ENCODE measurements at regions not wholly inside any gene's neighbourhood (a gene's known extent, or its start where the extent isn't known, plus 50 kb on each side); places are given as distances from the start of the nearest gene placed in this dataset.

DNA sequence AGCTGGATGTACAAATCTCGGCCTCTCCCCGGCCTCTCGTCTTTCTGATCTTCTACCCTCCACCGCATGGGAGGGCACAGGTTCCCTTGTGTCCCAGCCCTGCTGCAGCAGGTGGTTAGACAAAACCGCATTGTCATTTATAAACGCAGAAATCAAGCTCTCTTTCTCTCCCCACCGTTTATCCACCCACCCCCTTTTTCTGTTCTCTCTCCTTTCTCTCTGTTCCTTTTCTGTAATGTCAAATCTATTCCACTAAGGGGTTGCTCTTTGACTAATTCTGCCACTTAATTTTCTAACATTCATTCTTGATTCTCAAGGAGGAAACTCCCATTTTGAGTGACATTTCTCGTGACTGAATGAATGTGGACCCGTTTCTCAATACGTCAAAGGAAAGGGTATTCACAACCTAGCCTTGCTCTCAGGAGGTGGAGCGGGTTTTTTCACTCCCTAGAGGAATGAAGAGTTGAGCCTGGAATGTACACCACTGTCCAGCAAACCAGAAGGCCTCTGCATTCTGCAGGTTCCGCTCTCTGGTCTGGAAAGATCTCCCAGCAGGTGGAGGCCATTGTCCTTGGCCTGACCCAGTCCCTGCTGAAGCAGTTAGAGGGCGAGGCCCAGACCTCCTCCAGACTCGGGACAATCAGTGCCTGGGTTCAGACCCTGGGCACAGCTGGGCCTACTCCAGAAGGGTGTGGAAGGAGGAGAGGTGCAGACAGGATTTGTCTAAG, 70.9 kb upstream of the ENPP6 start (continued):
- TF ChIP-seq, protein P1, sequence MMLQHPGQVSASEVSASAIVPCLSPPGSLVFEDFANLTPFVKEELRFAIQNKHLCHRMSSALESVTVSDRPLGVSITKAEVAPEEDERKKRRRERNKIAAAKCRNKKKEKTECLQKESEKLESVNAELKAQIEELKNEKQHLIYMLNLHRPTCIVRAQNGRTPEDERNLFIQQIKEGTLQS (IDR thresholded peaks at IDR 0.05; ENCODE audit: borderline replicate concordance, extremely low read depth, low read depth, low read length): no peak
- TF ChIP-seq BMI1 (IDR thresholded peaks at IDR 0.05; ENCODE audit: borderline replicate concordance): peak; percentile 61; the same call in 1 of the 2 replicates
- TF ChIP-seq KDM1A (IDR thresholded peaks at IDR 0.05; ENCODE audit: borderline replicate concordance): no peak
- peak; percentile 91 for TF ChIP-seq CBFB (IDR thresholded peaks at IDR 0.05; ENCODE audit: low read depth)
- no peak for TF ChIP-seq LARP7 (IDR thresholded peaks at IDR 0.05)
- TF ChIP-seq RCOR1 (conservative IDR thresholded peaks at IDR 0.05; ENCODE audit: low read depth, low read length): 0 out of 2 replicates have a peak, but pooled peaks have one; percentile 74
- peak; percentile 89 for TF ChIP-seq JUNB (IDR thresholded peaks at IDR 0.05)
- TF ChIP-seq, protein P2, sequence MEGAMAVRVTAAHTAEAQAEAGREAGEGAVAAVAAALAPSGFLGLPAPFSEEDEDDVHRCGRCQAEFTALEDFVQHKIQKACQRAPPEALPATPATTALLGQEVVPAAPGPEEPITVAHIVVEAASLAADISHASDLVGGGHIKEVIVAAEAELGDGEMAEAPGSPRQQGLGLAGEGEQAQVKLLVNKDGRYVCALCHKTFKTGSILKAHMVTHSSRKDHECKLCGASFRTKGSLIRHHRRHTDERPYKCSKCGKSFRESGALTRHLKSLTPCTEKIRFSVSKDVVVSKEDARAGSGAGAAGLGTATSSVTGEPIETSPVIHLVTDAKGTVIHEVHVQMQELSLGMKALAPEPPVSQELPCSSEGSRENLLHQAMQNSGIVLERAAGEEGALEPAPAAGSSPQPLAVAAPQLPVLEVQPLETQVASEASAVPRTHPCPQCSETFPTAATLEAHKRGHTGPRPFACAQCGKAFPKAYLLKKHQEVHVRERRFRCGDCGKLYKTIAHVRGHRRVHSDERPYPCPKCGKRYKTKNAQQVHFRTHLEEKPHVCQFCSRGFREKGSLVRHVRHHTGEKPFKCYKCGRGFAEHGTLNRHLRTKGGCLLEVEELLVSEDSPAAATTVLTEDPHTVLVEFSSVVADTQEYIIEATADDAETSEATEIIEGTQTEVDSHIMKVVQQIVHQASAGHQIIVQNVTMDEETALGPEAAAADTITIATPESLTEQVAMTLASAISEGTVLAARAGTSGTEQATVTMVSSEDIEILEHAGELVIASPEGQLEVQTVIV (IDR thresholded peaks at IDR 0.05; ENCODE audit: borderline replicate concordance, partially characterized antibody): no peak
- TF ChIP-seq SUZ12 (IDR thresholded peaks at IDR 0.05; ENCODE audit: unreplicated experiment): no peak
- TF ChIP-seq, protein P3, sequence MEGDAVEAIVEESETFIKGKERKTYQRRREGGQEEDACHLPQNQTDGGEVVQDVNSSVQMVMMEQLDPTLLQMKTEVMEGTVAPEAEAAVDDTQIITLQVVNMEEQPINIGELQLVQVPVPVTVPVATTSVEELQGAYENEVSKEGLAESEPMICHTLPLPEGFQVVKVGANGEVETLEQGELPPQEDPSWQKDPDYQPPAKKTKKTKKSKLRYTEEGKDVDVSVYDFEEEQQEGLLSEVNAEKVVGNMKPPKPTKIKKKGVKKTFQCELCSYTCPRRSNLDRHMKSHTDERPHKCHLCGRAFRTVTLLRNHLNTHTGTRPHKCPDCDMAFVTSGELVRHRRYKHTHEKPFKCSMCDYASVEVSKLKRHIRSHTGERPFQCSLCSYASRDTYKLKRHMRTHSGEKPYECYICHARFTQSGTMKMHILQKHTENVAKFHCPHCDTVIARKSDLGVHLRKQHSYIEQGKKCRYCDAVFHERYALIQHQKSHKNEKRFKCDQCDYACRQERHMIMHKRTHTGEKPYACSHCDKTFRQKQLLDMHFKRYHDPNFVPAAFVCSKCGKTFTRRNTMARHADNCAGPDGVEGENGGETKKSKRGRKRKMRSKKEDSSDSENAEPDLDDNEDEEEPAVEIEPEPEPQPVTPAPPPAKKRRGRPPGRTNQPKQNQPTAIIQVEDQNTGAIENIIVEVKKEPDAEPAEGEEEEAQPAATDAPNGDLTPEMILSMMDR (IDR thresholded peaks at IDR 0.05 in 2 of 3, conservative IDR thresholded peaks at IDR 0.05 in 1 of 3; ENCODE audit: control insufficient read depth in 2 of 3, extremely low read depth in 1 of 3, insufficient read depth in 1 of 3, low read depth in 3 of 3, low read length in 3 of 3): no peak; a peak in 1 of 6 replicates
- peak; percentile 93 for TF ChIP-seq EED (IDR thresholded peaks at IDR 0.05; ENCODE audit: low read depth)
- TF ChIP-seq SRF (IDR thresholded peaks at IDR 0.05; ENCODE audit: low read depth in 2 of 2, low read length in 2 of 2): no peak
- TF ChIP-seq, protein P4, sequence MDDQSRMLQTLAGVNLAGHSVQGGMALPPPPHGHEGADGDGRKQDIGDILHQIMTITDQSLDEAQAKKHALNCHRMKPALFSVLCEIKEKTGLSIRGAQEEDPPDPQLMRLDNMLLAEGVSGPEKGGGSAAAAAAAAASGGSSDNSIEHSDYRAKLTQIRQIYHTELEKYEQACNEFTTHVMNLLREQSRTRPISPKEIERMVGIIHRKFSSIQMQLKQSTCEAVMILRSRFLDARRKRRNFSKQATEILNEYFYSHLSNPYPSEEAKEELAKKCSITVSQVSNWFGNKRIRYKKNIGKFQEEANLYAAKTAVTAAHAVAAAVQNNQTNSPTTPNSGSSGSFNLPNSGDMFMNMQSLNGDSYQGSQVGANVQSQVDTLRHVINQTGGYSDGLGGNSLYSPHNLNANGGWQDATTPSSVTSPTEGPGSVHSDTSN (IDR thresholded peaks at IDR 0.05; ENCODE audit: insufficient replicate concordance, low read depth, low read length): peak; percentile 80
- TF ChIP-seq POLR2A (IDR thresholded peaks at IDR 0.05; ENCODE audit: low read depth, low read length): peak; percentile 29; the same call in 1 of the 2 replicates
- TF ChIP-seq, protein P5, sequence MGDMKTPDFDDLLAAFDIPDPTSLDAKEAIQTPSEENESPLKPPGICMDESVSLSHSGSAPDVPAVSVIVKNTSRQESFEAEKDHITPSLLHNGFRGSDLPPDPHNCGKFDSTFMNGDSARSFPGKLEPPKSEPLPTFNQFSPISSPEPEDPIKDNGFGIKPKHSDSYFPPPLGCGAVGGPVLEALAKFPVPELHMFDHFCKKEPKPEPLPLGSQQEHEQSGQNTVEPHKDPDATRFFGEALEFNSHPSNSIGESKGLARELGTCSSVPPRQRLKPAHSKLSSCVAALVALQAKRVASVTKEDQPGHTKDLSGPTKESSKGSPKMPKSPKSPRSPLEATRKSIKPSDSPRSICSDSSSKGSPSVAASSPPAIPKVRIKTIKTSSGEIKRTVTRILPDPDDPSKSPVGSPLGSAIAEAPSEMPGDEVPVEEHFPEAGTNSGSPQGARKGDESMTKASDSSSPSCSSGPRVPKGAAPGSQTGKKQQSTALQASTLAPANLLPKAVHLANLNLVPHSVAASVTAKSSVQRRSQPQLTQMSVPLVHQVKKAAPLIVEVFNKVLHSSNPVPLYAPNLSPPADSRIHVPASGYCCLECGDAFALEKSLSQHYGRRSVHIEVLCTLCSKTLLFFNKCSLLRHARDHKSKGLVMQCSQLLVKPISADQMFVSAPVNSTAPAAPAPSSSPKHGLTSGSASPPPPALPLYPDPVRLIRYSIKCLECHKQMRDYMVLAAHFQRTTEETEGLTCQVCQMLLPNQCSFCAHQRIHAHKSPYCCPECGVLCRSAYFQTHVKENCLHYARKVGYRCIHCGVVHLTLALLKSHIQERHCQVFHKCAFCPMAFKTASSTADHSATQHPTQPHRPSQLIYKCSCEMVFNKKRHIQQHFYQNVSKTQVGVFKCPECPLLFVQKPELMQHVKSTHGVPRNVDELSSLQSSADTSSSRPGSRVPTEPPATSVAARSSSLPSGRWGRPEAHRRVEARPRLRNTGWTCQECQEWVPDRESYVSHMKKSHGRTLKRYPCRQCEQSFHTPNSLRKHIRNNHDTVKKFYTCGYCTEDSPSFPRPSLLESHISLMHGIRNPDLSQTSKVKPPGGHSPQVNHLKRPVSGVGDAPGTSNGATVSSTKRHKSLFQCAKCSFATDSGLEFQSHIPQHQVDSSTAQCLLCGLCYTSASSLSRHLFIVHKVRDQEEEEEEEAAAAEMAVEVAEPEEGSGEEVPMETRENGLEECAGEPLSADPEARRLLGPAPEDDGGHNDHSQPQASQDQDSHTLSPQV (IDR thresholded peaks at IDR 0.05): peak; percentile 79; the same call in 1 of the 2 replicates
- TF ChIP-seq, protein P6, sequence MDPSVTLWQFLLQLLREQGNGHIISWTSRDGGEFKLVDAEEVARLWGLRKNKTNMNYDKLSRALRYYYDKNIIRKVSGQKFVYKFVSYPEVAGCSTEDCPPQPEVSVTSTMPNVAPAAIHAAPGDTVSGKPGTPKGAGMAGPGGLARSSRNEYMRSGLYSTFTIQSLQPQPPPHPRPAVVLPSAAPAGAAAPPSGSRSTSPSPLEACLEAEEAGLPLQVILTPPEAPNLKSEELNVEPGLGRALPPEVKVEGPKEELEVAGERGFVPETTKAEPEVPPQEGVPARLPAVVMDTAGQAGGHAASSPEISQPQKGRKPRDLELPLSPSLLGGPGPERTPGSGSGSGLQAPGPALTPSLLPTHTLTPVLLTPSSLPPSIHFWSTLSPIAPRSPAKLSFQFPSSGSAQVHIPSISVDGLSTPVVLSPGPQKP (IDR thresholded peaks at IDR 0.05; ENCODE audit: low read depth, low read length): no peak
- TF ChIP-seq NR2F1 (conservative IDR thresholded peaks at IDR 0.05): peak; percentile 72
